Fibroblast of the aortic adventitia (primary cell): ENCODE measurements at regions not wholly inside any gene's neighbourhood (a gene's known extent, or its start where the extent isn't known, plus 50 kb on each side); places are given as distances from the start of the nearest gene placed in this dataset.

Experiments
- DNase-seq: peaks from one replicate; pipeline ENCODE4 v3.0.0-alpha.2; 2010; ENCODE audit warnings: low read depth
- H3K4me3 ChIP-seq: 2 replicates; pipeline ENCODE4 v1.5.1; 2011; ENCODE audit warnings: low read depth, mild to moderate bottlenecking, control low read depth, low read length, moderate library complexity
- CTCF ChIP-seq: IDR thresholded peaks from 2 replicates; pipeline ENCODE4 v1.5.1; 2011; ENCODE audit warnings: mild to moderate bottlenecking, low read length, control low read depth, inconsistent platforms; ENCODE audit not compliant: insufficient read depth

GRCh38 chr7:152513861-152514770 lies 78.3 kb upstream of the KMT2C start:
- no peak for DNase-seq
- H3K4me3 ChIP-seq: no peak overlapping the region
- TF ChIP-seq CTCF: no peak

- no peak overlapping the region for H3K4me3 ChIP-seq
- no peak for TF ChIP-seq CTCF
- no peak for DNase-seq
Measured at GRCh38 chr7:152512706-152513105, 76.9 kb upstream of the KMT2C start.

GRCh38 chr7:152511736-152512135 lies 75.9 kb upstream of the KMT2C start:
- no peak for DNase-seq
- no peak for TF ChIP-seq CTCF
- H3K4me3 ChIP-seq: no peak overlapping the region

- no peak for TF ChIP-seq CTCF
- H3K4me3 ChIP-seq: no peak overlapping the region
- DNase-seq: no peak
Measured at GRCh38 chr7:152508701-152509100, 72.9 kb upstream of the KMT2C start.

- TF ChIP-seq CTCF: no peak
Measured at GRCh38 chr7:152505606-152506005, 69.8 kb upstream of the KMT2C start.

GRCh38 chr7:152504816-152505215 lies 69.0 kb upstream of the KMT2C start:
- no peak for DNase-seq
- no peak overlapping the region for H3K4me3 ChIP-seq
- no peak for TF ChIP-seq CTCF

More at GRCh38 chr7:152505606-152506005, 69.8 kb upstream of the KMT2C start:
- DNase-seq: no peak
- H3K4me3 ChIP-seq: no peak overlapping the region
